NCI-H510A treated with DMSO at 0.1 percent for 48 hours (cell line): ENCODE measurements at regions not wholly inside any gene's neighbourhood (a gene's known extent, or its start where the extent isn't known, plus 50 kb on each side); places are given as distances from the start of the nearest gene placed in this dataset.
"Not testable (repeated sequence)": the region's sequence is repeated elsewhere in the genome, so short reads cannot be mapped to it uniquely, and the experiment has no call there.

Experiments
- DNase-seq: peaks from one replicate; lab custom pipeline; 2025; lab: John Stamatoyannopoulos, UW

DNA sequence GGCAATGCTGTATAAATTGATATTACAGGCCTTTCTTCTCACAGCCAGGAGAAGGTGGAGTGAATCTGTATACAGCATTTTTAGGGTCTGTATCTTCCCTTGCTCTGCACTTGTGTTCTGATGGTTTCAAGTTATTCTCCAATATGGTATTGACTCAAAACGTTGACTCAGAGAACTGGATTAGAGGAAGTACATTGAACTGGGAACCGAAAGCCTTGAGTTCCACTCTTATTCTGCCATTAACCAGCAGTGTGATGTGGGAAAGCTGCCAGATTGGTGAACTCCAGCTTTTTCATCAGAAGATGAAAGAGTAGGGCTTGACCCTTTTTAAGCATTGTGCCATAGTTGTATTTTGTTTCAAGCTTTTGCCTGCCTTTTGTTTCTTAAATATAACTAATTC is 167.7 kb downstream of the SPRY2 start:
- DNase-seq, result no peak

- no peak for DNase-seq
These were observed 169.8 kb downstream of the SPRY2 start for GRCh38 chr13:80171096-80171495.

GRCh38 chr13:80168089-80168850 is 172.7 kb downstream of the SPRY2 start:
- DNase-seq, result no peak

GRCh38 chr13:80166352-80166751 is 174.6 kb downstream of the SPRY2 start:
- DNase-seq, result no peak

- no peak for DNase-seq
These were observed 176.5 kb downstream of the SPRY2 start for GRCh38 chr13:80164462-80164861.

DNA sequence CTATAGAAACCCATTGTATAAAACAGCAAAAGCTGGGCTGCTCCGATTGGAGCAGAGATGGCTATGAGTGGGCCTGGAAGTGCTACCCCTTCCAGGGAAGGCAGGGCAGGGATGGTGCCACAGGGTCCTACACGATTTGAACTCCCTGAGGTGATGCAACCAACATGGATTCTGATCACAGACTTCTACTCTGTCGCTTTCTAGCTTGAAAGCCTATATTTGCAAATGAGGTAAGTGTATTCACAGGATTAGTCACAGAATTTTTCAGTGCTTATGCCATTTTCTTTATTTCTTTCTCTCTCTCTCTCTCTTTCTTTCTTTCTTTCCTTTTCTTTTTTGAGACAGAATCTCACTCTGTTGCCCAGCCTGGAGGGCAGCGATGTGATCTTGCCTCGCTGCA is 179.0 kb downstream of the SPRY2 start:
- no peak for DNase-seq

DNA sequence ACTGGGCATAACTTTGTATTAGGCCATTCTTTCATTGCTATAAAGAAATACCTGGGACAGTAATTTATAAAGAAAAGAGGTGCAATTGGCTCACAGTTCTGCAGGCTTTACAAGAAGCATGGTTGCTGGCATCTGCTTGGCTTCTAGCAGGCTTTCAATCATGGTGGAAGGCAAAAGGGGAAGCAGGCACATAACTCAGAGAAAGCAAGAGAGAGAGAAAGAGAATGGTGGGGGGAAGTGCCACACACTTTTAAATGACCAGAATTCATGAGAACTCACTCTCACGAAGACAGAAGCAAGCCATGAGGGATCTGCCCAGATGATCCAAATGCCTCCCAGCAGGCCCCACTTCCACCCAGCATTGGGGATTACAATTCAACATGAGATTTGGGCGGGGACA is 179.7 kb downstream of the SPRY2 start:
- no peak for DNase-seq

- DNase-seq, result no peak
These were observed 180.8 kb downstream of the SPRY2 start for GRCh38 chr13:80160110-80160509.

DNA sequence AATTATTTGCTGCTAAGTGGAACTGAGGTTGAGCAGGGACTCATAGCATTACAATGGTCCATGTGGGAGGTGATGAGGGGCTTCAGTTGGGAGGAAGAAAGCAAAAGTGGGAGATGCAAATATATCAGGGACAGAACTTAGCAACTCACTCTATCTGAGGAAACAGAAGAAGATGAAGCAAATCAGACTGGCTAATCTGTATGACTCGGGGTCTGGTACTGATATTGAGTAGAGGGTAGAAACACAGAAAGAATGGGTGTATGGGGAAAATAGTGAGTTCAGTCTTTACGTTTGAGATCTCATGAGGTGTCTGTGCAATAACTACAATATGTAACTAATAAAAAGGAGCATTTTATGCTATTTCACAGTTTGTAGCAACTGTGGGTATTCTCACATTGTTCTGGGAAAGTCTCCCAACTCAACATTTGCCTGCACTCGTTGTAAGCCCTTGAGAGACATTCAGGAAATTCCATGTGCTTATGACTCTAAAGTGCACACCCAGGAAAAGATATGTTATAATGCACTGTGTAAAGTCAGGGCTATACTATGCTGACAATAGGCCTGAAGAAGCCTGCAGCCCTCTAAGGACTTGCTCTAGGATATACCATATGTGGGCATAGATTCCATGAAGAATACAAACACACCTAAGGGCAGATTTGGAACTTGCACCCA is 183.5 kb downstream of the SPRY2 start:
- no peak for DNase-seq

- not testable (repeated sequence) for DNase-seq
These were observed 188.8 kb downstream of the SPRY2 start for GRCh38 chr13:80152142-80152541.

- DNase-seq, result no peak
These were observed 189.9 kb downstream of the SPRY2 start for GRCh38 chr13:80151016-80151415.

GRCh38 chr13:80149736-80150135 is 191.2 kb downstream of the SPRY2 start:
- no peak for DNase-seq

GRCh38 chr13:80145171-80145690 is 195.7 kb downstream of the SPRY2 start:
- DNase-seq, result no peak

DNA sequence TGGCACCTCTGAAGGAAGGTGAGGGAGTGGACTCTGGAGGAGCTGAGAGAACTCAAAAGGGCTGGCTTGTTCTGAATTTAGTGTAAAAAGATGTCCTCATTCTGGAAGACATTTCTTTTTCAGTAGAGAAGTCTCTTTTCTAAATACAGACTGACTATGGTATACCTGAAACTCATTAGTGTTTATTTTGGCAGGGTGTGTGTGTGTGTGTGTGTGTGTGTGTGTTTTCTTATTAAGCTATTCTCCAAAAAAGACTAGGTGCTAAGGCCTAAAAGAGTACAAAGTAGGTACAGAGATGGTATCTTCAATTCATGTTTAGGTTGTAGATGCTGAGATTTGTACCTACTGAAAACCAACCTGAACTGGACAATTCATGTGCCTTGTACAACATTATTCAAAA is 196.4 kb downstream of the SPRY2 start:
- no peak for DNase-seq

DNA sequence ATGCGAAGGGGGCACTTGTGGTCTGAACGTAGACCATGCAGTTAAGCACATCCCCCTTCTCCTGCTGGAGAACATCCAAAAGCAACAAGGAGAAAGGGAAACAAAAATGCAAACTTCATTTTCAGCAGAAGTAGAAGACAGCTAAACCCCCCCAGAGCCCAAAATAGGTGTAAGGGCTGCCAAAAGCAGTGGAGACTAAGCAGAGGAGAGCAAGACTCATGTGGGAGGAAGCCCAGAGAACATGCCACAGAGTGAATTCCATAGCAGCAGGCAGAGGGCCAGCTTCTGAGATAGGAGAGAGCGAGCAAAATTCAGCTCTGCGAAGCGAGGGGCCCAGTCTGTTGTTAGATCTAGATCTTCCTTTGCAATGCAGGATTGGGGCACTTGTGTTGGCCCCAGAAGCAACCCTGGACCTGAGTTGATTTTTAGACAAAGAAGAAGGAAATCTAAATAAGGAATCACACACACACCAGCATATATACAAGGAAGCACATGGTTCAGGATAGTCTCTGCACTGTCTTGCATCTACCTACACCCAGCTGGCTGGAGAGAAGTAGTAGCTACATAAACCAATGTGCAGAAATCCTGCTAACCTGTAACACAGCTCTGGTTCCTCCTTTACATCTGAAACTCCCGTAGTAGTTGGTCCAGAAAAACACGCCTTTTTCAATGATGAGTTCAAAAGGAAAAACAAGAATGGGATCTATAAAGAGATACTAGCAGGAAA is 199.6 kb downstream of the SPRY2 start:
- no peak for DNase-seq

GRCh38 chr13:80140685-80141084 is 200.2 kb downstream of the SPRY2 start:
- no peak for DNase-seq

DNA sequence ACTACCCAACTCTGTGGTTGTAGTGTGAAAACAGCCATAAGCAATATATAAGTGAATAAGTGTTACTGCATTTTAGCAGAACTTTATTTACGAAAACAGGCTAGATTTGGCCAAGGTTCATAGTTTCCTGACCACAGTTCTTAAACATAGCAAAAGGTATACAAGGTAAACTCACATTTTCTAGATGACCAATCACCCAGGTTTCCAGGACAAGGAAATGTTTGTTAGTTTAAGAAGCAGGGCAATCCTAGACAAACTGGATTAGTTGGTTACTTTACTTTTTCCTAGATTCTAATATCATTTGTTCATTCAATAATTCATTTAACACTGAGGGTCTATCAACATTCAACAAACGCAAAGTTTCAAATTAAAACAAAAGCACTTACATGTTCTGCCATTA is 201.7 kb downstream of the SPRY2 start:
- DNase-seq, result no peak

GRCh38 chr13:80137994-80138393 is 202.9 kb downstream of the SPRY2 start:
- no peak for DNase-seq

GRCh38 chr13:80134346-80134745 is 206.6 kb downstream of the SPRY2 start:
- DNase-seq, result no peak

DNA sequence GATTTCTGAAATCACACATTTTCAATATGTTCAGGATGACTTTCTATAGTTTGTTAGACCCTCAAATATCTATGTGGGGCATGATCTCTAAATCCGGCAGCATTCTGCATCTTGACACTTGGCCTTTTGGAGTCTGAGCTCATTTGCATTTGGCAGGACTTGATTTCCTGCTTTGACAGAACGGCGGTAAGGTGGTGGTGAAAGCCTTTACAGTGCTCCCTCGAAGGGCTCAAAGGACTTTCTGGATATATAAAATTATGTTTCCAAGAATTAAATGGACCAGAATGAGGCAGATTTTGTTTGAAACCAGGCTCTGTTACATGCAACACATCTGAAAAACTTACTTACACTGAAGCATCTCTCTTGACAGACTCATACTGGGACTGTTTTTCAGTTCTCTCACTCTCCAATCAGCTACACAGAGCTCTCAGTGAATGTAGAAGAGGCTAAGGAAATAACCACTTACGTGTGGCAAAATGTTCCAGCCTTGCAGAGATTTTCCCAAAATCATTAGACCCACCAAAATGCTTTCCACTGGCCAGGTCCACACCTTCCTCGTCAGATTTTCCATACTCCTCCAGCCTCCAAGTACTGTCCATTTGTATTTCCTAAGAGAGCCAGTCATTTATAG is 207.2 kb downstream of the SPRY2 start:
- DNase-seq, result no peak

DNA sequence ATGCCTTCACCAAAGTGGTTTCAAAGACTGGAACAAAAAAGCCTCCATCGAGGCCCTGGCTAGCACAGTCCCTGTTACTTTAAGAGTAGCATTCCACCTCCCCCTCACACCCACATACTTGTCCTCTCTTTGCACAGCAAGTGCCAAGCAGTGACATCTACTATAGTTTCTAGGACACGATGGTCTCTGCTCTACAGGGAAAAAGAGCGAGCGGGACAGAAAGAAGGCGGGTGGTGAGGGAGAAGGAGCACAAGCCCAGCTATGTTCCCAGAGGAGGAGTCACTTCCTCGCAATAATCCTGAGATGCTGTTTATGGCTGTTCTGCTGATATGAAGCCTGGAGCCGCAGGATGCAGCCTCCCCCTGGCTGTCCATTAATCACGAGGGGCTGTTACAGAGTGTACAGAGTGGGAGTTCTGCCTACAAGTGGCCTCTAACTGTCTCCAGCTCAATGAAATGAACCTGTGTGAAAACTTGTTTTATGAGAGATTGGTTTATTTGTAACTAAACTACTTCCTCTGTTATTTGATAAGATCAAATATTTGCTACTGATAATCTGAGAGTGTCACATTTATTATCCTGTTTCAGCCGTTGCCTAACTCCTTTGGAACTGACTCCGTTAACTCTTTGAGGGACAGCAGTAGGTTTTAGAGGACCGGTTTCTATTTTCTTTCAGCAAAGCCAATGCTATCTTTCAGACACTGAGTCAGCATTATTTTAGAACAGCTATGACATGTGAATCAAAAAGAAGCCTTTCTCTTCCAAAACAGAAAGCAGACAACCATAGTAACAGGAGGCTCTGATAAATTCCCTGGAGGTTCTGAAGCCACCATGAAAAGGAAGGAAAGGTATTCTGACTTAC is 208.0 kb downstream of the SPRY2 start:
- DNase-seq, result peak; percentile 19
